ENCODE measurements at regions not wholly inside any gene's neighbourhood (a gene's known extent, or its start where the extent isn't known, plus 50 kb on each side); places are given as distances from the start of the nearest gene placed in this dataset.

- TF ChIP-seq POLR2AphosphoS5 (IDR thresholded peaks at IDR 0.05; ENCODE audit: low read depth, low read length) (no peak), TAF1 (IDR thresholded peaks at IDR 0.05; ENCODE audit: borderline replicate concordance, insufficient read depth, low read length) (no peak)
These were observed 302.5 kb upstream of the AMIGO2 start for GRCh38 chr12:47382305-47382704.
